ENCODE measurements at regions not wholly inside any gene's neighbourhood (a gene's known extent, or its start where the extent isn't known, plus 50 kb on each side); places are given as distances from the start of the nearest gene placed in this dataset.

GRCh38 chr2:104649866-104650265 lies 204.0 kb upstream of the POU3F3 start:
- H3K9me2 ChIP-seq = no peaks in the 10 kb centered on the region
- ChIA-PET CTCF (no interaction called here), POLR2A (no interaction called here)
- DNase-seq = no peak
- 28% methylated on average over 1 of the region's 1 CpG for WGBS (ENCODE audit: low lambda C conversion rate)
- H3K4me1 ChIP-seq (ENCODE audit: control insufficient read depth in 1 of 2, insufficient read depth in 2 of 2, low read depth in 1 of 2, low read length in 1 of 2) = peaks cover 0 to 5% of the 10 kb centered on the region in 2 experiments; a peak in 2 of 4 replicates
- H4K20me1 ChIP-seq (ENCODE audit: insufficient read depth) = no peaks in the 10 kb centered on the region
- no peak overlapping the region for H3K9ac ChIP-seq
- no peaks in the 10 kb centered on the region for H3K9me3 ChIP-seq
- H3K4me3 ChIP-seq (ENCODE audit: low read depth in 2 of 2, low read length in 1 of 2) = no peak overlapping the region
- no peak for TF ChIP-seq TEAD4 (IDR thresholded peaks at IDR 0.05; ENCODE audit: borderline replicate concordance, insufficient read depth)
- no peak for TF ChIP-seq RAD21 (IDR thresholded peaks at IDR 0.05; ENCODE audit: low read length)
- TF ChIP-seq, protein P1, sequence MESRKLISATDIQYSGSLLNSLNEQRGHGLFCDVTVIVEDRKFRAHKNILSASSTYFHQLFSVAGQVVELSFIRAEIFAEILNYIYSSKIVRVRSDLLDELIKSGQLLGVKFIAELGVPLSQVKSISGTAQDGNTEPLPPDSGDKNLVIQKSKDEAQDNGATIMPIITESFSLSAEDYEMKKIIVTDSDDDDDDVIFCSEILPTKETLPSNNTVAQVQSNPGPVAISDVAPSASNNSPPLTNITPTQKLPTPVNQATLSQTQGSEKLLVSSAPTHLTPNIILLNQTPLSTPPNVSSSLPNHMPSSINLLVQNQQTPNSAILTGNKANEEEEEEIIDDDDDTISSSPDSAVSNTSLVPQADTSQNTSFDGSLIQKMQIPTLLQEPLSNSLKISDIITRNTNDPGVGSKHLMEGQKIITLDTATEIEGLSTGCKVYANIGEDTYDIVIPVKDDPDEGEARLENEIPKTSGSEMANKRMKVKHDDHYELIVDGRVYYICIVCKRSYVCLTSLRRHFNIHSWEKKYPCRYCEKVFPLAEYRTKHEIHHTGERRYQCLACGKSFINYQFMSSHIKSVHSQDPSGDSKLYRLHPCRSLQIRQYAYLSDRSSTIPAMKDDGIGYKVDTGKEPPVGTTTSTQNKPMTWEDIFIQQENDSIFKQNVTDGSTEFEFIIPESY (IDR thresholded peaks at IDR 0.05; ENCODE audit: borderline replicate concordance, low read depth) = no peak
- TF ChIP-seq ELF1 (IDR thresholded peaks at IDR 0.05) = no peak
- no peak for TF ChIP-seq EP300 (IDR thresholded peaks at IDR 0.05; ENCODE audit: borderline replicate concordance in 1 of 2, low read depth in 1 of 2, low read length in 1 of 2)
- no peak for TF ChIP-seq SIN3A (IDR thresholded peaks at IDR 0.05; ENCODE audit: borderline replicate concordance, low read depth, low read length)
- no peak for TF ChIP-seq PBX3 (IDR thresholded peaks at IDR 0.05)
- no peak for TF ChIP-seq TCF12 (IDR thresholded peaks at IDR 0.05)
- no peak for TF ChIP-seq IRF3 (IDR thresholded peaks at IDR 0.05; ENCODE audit: low read depth, low read length)
- no peak for TF ChIP-seq CHD2 (IDR thresholded peaks at IDR 0.05; ENCODE audit: low read length, partially characterized antibody)
- no peak for TF ChIP-seq GATA2 (CRISPR knock-in tag; IDR thresholded peaks at IDR 0.05)
- TF ChIP-seq CTCF (IDR thresholded peaks at IDR 0.05) = no peak
- no peak for TF ChIP-seq USF2 (IDR thresholded peaks at IDR 0.05; ENCODE audit: borderline replicate concordance, low read depth, low read length)
- no peak for TF ChIP-seq EZH2phosphoT487 (IDR thresholded peaks at IDR 0.05; ENCODE audit: borderline replicate concordance, low read depth)
- TF ChIP-seq GABPA (IDR thresholded peaks at IDR 0.05; ENCODE audit: low read depth) = no peak
- TF ChIP-seq RFX5 (IDR thresholded peaks at IDR 0.05; ENCODE audit: low read length) = no peak
- no peak for TF ChIP-seq SMC3 (IDR thresholded peaks at IDR 0.05; ENCODE audit: low read depth, low read length)
- no peak for TF ChIP-seq FOSL2 (IDR thresholded peaks at IDR 0.05; ENCODE audit: borderline replicate concordance, low read depth)
- TF ChIP-seq, protein P2, sequence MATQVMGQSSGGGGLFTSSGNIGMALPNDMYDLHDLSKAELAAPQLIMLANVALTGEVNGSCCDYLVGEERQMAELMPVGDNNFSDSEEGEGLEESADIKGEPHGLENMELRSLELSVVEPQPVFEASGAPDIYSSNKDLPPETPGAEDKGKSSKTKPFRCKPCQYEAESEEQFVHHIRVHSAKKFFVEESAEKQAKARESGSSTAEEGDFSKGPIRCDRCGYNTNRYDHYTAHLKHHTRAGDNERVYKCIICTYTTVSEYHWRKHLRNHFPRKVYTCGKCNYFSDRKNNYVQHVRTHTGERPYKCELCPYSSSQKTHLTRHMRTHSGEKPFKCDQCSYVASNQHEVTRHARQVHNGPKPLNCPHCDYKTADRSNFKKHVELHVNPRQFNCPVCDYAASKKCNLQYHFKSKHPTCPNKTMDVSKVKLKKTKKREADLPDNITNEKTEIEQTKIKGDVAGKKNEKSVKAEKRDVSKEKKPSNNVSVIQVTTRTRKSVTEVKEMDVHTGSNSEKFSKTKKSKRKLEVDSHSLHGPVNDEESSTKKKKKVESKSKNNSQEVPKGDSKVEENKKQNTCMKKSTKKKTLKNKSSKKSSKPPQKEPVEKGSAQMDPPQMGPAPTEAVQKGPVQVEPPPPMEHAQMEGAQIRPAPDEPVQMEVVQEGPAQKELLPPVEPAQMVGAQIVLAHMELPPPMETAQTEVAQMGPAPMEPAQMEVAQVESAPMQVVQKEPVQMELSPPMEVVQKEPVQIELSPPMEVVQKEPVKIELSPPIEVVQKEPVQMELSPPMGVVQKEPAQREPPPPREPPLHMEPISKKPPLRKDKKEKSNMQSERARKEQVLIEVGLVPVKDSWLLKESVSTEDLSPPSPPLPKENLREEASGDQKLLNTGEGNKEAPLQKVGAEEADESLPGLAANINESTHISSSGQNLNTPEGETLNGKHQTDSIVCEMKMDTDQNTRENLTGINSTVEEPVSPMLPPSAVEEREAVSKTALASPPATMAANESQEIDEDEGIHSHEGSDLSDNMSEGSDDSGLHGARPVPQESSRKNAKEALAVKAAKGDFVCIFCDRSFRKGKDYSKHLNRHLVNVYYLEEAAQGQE (IDR thresholded peaks at IDR 0.05; ENCODE audit: low read depth, low read length) = no peak
- H3K27ac ChIP-seq (ENCODE audit: low read depth in 2 of 2, low read length in 1 of 2) = no peak overlapping the region
- no peak overlapping the region for H2AFZ ChIP-seq (ENCODE audit: low read depth)
- H3K4me2 ChIP-seq = no peak overlapping the region
- H3K27me3 ChIP-seq (ENCODE audit: insufficient read depth) = no peaks in the 10 kb centered on the region
- H3F3A ChIP-seq (replicated peaks; ENCODE audit: insufficient read depth) = no peaks in the 10 kb centered on the region
- no peaks in the 10 kb centered on the region for H3K79me2 ChIP-seq (ENCODE audit: insufficient read depth)
- H3K36me3 ChIP-seq (replicated peaks in 1 of 2; ENCODE audit: control insufficient read depth in 1 of 2, insufficient read depth in 2 of 2, low read length in 1 of 2) = no peaks in the 10 kb centered on the region
